Stomach (tissue), 8 donors: ENCODE measurements at regions not wholly inside any gene's neighbourhood (a gene's known extent, or its start where the extent isn't known, plus 50 kb on each side); places are given as distances from the start of the nearest gene placed in this dataset.

Source experiments
- DNase-seq, 2 donors: peaks; one replicate each; pipeline versions ENCODE4 v3.0.0 to v3.0.0-alpha.2; 2013 to 2019
- H3K27ac ChIP-seq, 5 donors: fragments of 200-600 bp in 4 of 5; sonication (generic) in 4 of 5; one replicate each; pipeline ENCODE4 v1.5.1; 2013 to 2019; ENCODE audit warnings: mild to moderate bottlenecking in 1 of 5, moderate library complexity in 1 of 5
- H3K27me3 ChIP-seq, 3 donors: fragments of 200-600 bp; sonication (generic); one replicate each; pipeline ENCODE4 v1.5.1; 2017 to 2019; ENCODE audit warnings: mixed run types in 1 of 3
- H3K36me3 ChIP-seq, 4 donors: fragments of 200-600 bp; sonication (generic); 1 replicate in 3 of 4; 2 replicates in 1 of 4; pipeline ENCODE4 v1.5.1; 2016 to 2019
- H3K4me1 ChIP-seq, 4 donors: fragments of 200-600 bp; sonication (generic); one replicate each; pipeline ENCODE4 v1.5.1; 2016 to 2019
- H3K4me3 ChIP-seq, 4 donors: fragments of 200-600 bp; sonication (generic) in 3 of 4; one replicate each; pipeline ENCODE4 v1.5.1; 2016 to 2019; ENCODE audit warnings: mild to moderate bottlenecking in 1 of 4
- H3K9me3 ChIP-seq, 4 donors: fragments of 200-600 bp; sonication (generic); one replicate each; pipeline ENCODE4 v1.5.1; 2016 to 2019
- CTCF ChIP-seq, 7 experiments: fragments of 450-650 bp in 4 of 7; fragments of 200-600 bp in 3 of 7; sonication (generic) in 3 of 7; IDR thresholded peaks; one replicate each; pipeline ENCODE4 v1.5.1; 2016 to 2019; ENCODE audit warnings: antibody characterized with exemption in 7 of 7, control low read depth in 2 of 7, mild to moderate bottlenecking in 1 of 7
- EP300 ChIP-seq: sonication (generic); formaldehyde crosslinking; IDR thresholded peaks from one replicate; pipeline ENCODE4 v1.6.1; 2017; ENCODE audit warnings: antibody characterized with exemption
- POLR2A ChIP-seq, 4 donors: fragments of 450-650 bp; IDR thresholded peaks; one replicate each; pipeline ENCODE4 v1.6.1; 2016; ENCODE audit warnings: antibody characterized with exemption in 4 of 4, control low read depth in 2 of 4, mild to moderate bottlenecking in 1 of 4, moderate library complexity in 1 of 4
- POLR2AphosphoS5 ChIP-seq, 3 donors: sonication (generic); formaldehyde crosslinking; IDR thresholded peaks; one replicate each; pipeline ENCODE4 v1.6.1; 2016; ENCODE audit warnings: antibody characterized with exemption in 3 of 3
- WGBS, 5 donors: extraction: QIAGEN DNeasy Blood & Tissue Kit in 3 of 5; methylation state at CpG; one replicate each; pipeline versions ENCODE4 v1.1.5 to v1.1.7; 2013 to 2018; 5-methylcytosine and 5-hydroxymethylcytosine counted together
- intact Hi-C: fragments of 100-400 bp; cut with DNase I; formaldehyde crosslinking; loops from one replicate; pipeline ENCODE4 v1.15.1; 2023; ENCODE audit warnings: low total_unique reads
- donor health status: healthy with polysubstance abuse.
- donor health status: Bipolar disorder and iron deficiency.
- donor health status: healthy.

GRCh38 chr12:91763654-91764370 is 381.8 kb downstream of the BTG1 start:
- H3K27me3 ChIP-seq = no peaks in the 10 kb centered on the region
- WGBS, 5 donors = 70 to 86% (median 77%) methylated on average over 5 of the region's 5 CpGs
- no peaks in the 10 kb centered on the region for H3K4me1 ChIP-seq
- H3K9me3 ChIP-seq = peaks cover 0 to 8% (median 2%) of the 10 kb centered on the region in 4 donors
- H3K27ac ChIP-seq = no peak overlapping the region
- intact Hi-C loops = no loop called here
- no peak overlapping the region for H3K4me3 ChIP-seq
- TF ChIP-seq POLR2A (IDR thresholded peaks at IDR 0.05) (no peak), POLR2AphosphoS5 (IDR thresholded peaks at IDR 0.05) (no peak), EP300 (no peak), CTCF (IDR thresholded peaks at IDR 0.05) (no peak)
- no peak for DNase-seq
- H3K36me3 ChIP-seq = no peaks in the 10 kb centered on the region

GRCh38 chr12:91753649-91754048 is 392.0 kb downstream of the BTG1 start:
- H3K4me3 ChIP-seq = no peak overlapping the region
- 93 to 99% (median 98%) methylated on average over 3 of the region's 3 CpGs for WGBS, 5 donors
- TF ChIP-seq CTCF (IDR thresholded peaks at IDR 0.05) = no peak
- TF ChIP-seq POLR2A (IDR thresholded peaks at IDR 0.05) = no peak
- no peak for TF ChIP-seq EP300
- TF ChIP-seq POLR2AphosphoS5 (IDR thresholded peaks at IDR 0.05) = no peak
- no peaks in the 10 kb centered on the region for H3K4me1 ChIP-seq
- no peak for DNase-seq
- no peaks in the 10 kb centered on the region for H3K27me3 ChIP-seq
- intact Hi-C loops = no loop called here
- peaks cover 0 to 18% (median 2%) of the 10 kb centered on the region in 4 donors for H3K9me3 ChIP-seq
- H3K36me3 ChIP-seq = no peaks in the 10 kb centered on the region
- no peak overlapping the region for H3K27ac ChIP-seq

GRCh38 chr12:91746976-91747375 is 398.7 kb downstream of the BTG1 start:
- intact Hi-C loops = no loop called here
- H3K4me1 ChIP-seq = no peaks in the 10 kb centered on the region
- H3K27me3 ChIP-seq = no peaks in the 10 kb centered on the region
- H3K36me3 ChIP-seq = no peaks in the 10 kb centered on the region
- H3K27ac ChIP-seq = no peak overlapping the region
- no peak for TF ChIP-seq POLR2A (IDR thresholded peaks at IDR 0.05)
- TF ChIP-seq EP300 = no peak
- TF ChIP-seq POLR2AphosphoS5 (IDR thresholded peaks at IDR 0.05) = no peak
- TF ChIP-seq CTCF (IDR thresholded peaks at IDR 0.05) = no peak
- no peak overlapping the region for H3K4me3 ChIP-seq
- WGBS, 5 donors = 96 to 100% (median 100%) methylated on average over 1 of the region's 1 CpG
- DNase-seq = no peak
- H3K9me3 ChIP-seq = peaks cover 0 to 11% (median 0%) of the 10 kb centered on the region in 4 donors

- no peak overlapping the region for H3K4me3 ChIP-seq
- TF ChIP-seq EP300 (no peak), POLR2A (IDR thresholded peaks at IDR 0.05) (no peak), POLR2AphosphoS5 (IDR thresholded peaks at IDR 0.05) (no peak), CTCF (IDR thresholded peaks at IDR 0.05) (no peak)
- no peak for DNase-seq
- H3K9me3 ChIP-seq = no peaks in the 10 kb centered on the region
- no peaks in the 10 kb centered on the region for H3K36me3 ChIP-seq
- no peaks in the 10 kb centered on the region for H3K4me1 ChIP-seq
- H3K27me3 ChIP-seq = no peaks in the 10 kb centered on the region
- no peak overlapping the region for H3K27ac ChIP-seq
- intact Hi-C loops = no loop called here
- 63 to 75% (median 69%) methylated on average over 2 of the region's 2 CpGs for WGBS, 5 donors
Observed at GRCh38 chr12:91744597-91744996, 401.0 kb downstream of the BTG1 start.
